ENCODE measurements at regions not wholly inside any gene's neighbourhood (a gene's known extent, or its start where the extent isn't known, plus 50 kb on each side); places are given as distances from the start of the nearest gene placed in this dataset.
"Not testable (repeated sequence)": the region's sequence is repeated elsewhere in the genome, so short reads cannot be mapped to it uniquely, and the experiment has no call there.

DNA sequence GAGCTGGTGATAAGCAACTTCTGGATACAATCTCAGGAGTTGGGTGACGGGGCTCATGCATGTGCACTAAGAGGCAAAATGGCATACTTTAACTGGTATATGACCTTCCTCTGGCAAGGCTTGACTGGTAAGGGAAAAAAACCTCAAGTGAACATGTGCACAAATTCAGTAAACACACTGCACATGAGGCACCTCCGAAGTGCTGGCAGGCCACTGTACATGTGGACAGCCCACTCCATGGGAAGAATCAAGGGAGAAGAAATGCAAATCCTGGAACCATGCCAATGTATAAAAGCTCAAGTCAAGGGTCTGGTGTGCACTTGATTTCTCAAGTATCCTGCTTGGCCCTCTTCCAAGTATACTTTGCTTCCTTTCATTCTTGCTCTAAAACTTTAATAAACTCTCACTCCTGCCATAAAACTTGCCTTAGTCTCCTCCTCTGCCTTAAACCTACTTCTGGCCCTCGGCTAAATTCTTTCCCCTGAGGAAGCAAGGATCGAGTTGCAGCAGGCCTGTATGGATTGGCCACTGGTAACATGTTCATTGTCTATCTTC, 167.2 kb downstream of the RAMP3 start:
- TF ChIP-seq, protein P1, sequence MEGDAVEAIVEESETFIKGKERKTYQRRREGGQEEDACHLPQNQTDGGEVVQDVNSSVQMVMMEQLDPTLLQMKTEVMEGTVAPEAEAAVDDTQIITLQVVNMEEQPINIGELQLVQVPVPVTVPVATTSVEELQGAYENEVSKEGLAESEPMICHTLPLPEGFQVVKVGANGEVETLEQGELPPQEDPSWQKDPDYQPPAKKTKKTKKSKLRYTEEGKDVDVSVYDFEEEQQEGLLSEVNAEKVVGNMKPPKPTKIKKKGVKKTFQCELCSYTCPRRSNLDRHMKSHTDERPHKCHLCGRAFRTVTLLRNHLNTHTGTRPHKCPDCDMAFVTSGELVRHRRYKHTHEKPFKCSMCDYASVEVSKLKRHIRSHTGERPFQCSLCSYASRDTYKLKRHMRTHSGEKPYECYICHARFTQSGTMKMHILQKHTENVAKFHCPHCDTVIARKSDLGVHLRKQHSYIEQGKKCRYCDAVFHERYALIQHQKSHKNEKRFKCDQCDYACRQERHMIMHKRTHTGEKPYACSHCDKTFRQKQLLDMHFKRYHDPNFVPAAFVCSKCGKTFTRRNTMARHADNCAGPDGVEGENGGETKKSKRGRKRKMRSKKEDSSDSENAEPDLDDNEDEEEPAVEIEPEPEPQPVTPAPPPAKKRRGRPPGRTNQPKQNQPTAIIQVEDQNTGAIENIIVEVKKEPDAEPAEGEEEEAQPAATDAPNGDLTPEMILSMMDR (conservative IDR thresholded peaks at IDR 0.05; ENCODE audit: low read depth, low read length) = no peak
- peak; percentile 7 for DNase-seq (ENCODE audit: low read depth)
- no peak overlapping the region for H3K4me3 ChIP-seq (ENCODE audit: low read depth, low read length)

DNA sequence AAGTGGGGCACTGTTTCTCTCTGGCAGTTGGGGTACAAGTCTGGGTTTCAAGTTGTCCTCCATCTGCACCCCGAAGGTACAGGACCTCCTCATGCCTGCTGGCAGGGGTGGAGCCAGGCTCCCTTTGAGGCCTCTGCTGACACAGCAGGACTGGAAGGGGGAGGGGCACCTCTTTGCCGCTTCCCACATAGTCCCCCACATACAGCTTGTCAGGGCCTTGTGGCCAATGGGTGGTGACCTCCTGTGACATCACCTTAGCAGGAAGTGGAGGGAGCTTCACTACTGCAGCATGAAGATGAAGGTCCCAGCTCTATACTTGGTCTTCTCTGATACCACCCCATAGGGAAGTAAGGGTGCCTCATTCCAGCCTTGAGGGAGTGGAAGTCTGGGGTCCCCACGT, 167.8 kb downstream of the RAMP3 start:
- TF ChIP-seq, protein P1 (conservative IDR thresholded peaks at IDR 0.05; ENCODE audit: low read depth, low read length) = no peak
- H3K4me3 ChIP-seq (ENCODE audit: low read depth, low read length) = no peak overlapping the region
- DNase-seq (ENCODE audit: low read depth) = no peak

DNA sequence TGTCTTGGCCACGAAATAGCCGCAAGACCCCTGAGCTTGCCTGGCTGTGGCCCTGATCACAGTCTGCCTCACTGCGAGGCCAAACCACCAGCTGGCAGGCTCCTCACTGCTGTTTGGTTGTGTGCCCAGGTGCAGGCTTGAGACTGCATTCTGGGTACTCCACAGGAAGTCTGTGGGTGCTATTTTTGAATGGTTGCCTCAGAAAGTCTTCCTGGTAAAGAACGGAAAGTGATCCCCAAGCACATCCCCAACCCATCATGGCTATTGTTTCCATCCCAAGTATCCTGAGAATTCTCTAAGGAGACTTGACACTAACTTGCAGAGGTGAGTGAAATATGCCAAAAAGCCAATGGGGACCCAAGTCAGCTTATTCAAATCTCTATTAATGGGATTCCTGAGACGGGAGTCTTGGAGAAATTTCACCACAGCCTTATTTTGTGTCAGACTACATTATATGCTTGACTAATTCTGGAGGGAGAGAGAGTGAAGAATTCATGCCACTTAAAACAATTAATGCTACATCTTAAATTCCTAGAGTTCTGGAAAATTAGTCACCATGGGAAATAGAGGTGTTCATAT, 170.9 kb downstream of the RAMP3 start:
- H3K4me3 ChIP-seq (ENCODE audit: low read depth, low read length) = no peak overlapping the region
- TF ChIP-seq, protein P1 (conservative IDR thresholded peaks at IDR 0.05; ENCODE audit: low read depth, low read length) = no peak
- no peak for DNase-seq (ENCODE audit: low read depth)

DNA sequence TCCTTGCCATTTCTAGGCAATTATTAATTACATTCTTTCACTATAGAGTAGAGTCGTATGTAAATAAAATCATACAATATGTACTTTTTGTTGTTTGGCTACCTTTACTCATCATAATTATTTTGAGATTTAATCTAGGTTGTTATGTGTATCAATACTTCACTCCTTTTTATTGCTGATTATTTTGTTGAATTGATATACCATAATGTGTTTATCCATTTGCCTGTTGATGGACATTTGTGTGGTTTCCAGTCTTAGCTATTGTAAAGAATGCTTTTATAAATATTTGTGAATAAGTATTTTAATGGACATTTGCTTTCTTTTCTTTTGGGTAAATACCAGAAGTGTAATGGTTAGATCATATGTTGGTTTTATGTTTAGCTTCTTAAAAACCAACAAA, 174.0 kb downstream of the RAMP3 start:
- no peak overlapping the region for H3K4me3 ChIP-seq (ENCODE audit: low read depth, low read length)
- no peak for DNase-seq (ENCODE audit: low read depth)
- TF ChIP-seq, protein P1 (conservative IDR thresholded peaks at IDR 0.05; ENCODE audit: low read depth, low read length) = no peak

DNA sequence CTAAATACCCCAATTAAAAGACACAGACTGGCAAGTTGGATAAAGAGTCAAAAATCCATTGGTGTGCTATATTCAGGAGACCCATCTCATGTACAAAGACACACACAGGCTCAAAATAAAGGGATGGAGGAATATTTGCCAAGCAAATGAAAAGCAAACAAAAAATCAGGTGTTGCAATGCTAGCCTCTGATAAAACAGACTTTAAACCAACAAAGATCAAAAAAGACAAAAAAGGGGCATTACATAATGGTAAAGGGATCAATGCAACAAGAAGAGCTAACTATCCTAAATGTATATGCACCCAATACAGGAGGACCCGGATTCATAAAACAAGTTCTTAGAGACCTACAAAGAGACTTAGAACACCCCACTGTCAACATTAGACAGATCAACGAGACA, 177.4 kb downstream of the RAMP3 start:
- not testable (repeated sequence) for DNase-seq (ENCODE audit: low read depth); H3K4me3 ChIP-seq (ENCODE audit: low read depth, low read length)

DNA sequence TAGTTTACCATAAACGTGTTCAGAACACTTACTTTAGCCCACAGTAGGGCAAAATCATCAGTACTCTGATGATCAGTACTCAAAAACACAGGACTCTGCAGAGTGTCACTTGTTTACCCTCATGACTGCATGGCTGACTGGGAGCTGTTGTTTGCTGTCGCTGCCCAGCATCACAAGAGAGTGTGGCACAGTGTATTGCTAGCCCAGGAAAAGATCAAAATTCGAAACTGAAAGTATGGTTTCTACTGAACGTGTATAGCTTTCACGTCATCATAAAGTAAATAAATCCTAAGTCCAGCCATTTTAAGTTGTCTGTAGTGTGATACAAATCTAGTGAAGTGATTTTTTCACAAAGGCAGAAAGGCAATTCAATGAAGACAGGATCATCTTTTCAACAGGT, 184.6 kb downstream of the RAMP3 start:
- H3K4me3 ChIP-seq (ENCODE audit: low read depth, low read length) = no peak overlapping the region
- TF ChIP-seq, protein P1 (conservative IDR thresholded peaks at IDR 0.05; ENCODE audit: low read depth, low read length) = no peak
- DNase-seq (ENCODE audit: low read depth) = no peak

DNA sequence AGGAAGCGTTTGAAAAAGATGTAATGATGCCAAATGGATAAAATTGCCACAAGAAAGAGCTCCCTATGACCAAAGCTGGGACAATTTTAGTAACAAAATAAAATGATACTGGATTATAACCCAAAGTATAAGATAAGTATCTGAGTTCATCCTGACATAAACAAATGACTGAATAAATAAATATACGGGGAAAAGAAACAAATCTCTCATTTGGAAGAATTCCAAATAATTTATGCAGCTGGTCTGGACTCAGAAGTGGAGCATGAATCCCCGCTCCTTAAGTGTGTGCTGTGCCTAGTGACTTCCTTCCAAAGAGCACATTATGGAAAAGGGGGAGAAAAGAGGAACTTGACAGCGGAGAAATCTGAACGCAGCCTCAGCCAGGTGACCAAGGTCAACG, 186.2 kb downstream of the RAMP3 start:
- H3K4me3 ChIP-seq (ENCODE audit: low read depth, low read length) = no peak overlapping the region
- no peak for DNase-seq (ENCODE audit: low read depth)
- TF ChIP-seq, protein P1 (conservative IDR thresholded peaks at IDR 0.05; ENCODE audit: low read depth, low read length) = no peak
